ENCODE measurements at regions not wholly inside any gene's neighbourhood (a gene's known extent, or its start where the extent isn't known, plus 50 kb on each side); places are given as distances from the start of the nearest gene placed in this dataset.

DNA sequence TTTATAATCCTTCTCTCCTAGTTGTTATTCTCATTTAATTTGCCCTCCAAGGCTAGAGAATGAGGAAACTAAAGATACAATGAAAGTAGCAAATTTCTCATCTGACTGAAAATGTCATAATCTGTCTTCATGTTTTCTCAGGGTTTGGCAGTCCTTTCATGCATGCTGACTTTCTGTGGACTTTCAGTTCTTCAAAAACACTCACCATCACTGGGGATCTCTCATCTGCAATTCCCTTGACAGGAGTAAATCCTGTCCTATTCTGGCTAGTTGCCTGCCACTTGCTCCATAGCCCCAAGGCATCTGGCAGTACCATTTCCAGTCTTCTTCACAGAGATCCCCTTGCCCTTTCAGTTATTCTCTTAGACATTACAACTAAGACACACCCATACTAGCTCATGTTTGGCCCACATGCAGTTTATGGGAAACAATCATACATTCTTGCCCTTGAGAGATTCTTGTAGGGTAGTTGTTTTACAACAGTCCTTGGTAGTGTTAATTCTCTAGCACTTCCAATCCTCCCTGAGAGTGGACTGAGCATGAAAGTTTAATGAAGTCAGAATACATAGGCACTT, 449.7 kb upstream of the KLHL4 start:
- TF ChIP-seq, protein P1, sequence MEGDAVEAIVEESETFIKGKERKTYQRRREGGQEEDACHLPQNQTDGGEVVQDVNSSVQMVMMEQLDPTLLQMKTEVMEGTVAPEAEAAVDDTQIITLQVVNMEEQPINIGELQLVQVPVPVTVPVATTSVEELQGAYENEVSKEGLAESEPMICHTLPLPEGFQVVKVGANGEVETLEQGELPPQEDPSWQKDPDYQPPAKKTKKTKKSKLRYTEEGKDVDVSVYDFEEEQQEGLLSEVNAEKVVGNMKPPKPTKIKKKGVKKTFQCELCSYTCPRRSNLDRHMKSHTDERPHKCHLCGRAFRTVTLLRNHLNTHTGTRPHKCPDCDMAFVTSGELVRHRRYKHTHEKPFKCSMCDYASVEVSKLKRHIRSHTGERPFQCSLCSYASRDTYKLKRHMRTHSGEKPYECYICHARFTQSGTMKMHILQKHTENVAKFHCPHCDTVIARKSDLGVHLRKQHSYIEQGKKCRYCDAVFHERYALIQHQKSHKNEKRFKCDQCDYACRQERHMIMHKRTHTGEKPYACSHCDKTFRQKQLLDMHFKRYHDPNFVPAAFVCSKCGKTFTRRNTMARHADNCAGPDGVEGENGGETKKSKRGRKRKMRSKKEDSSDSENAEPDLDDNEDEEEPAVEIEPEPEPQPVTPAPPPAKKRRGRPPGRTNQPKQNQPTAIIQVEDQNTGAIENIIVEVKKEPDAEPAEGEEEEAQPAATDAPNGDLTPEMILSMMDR (IDR thresholded peaks at IDR 0.05), result no peak
- no peak for TF ChIP-seq POLR2A (IDR thresholded peaks at IDR 0.05)
